ENCODE measurements at regions not wholly inside any gene's neighbourhood (a gene's known extent, or its start where the extent isn't known, plus 50 kb on each side); places are given as distances from the start of the nearest gene placed in this dataset.

DNA sequence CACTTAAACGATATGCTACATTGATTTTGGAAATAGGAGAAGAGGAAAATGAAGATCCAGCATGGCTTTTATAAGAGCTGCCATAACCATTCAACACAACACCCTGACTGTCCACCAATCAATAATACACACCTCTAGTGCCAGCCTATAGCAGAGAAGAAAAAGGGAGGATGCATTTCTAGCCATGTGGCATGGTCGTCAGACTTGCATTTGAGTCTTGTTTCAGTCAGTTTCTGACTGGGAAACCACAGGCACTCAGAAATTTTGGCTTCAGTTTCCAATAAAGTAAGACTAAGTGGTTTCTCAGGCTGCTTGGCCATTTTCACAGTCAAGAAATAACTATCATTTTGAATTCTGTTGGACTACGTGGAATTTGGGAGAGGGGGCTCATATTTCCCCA, 523.5 kb upstream of the LRRC4C start:
- Histone ChIP-seq H3K4me3 (ENCODE audit: low read length) (no peak overlapping the region), H3K27ac (ENCODE audit: low read depth, low read length) (no peak overlapping the region), H3K36me3 (ENCODE audit: control insufficient read depth, insufficient read depth, low read length) (no peaks in the 10 kb centered on the region), H3K4me1 (ENCODE audit: control insufficient read depth, insufficient read depth, low read length) (no peaks in the 10 kb centered on the region), H3K9me3 (ENCODE audit: control insufficient read depth, low read length) (no peaks in the 10 kb centered on the region), H3K27me3 (ENCODE audit: control insufficient read depth, insufficient read depth, low read length, poor library complexity, severe bottlenecking) (no peaks in the 10 kb centered on the region), H3K9ac (ENCODE audit: extremely low read depth, low read length, poor library complexity, severe bottlenecking) (no peak overlapping the region)
- DNase-seq: no peak
- no peak overlapping the region for H3K27ac Mint-ChIP-seq
- H3K4me3 Mint-ChIP-seq: no peak overlapping the region
- TF ChIP-seq, protein P1, sequence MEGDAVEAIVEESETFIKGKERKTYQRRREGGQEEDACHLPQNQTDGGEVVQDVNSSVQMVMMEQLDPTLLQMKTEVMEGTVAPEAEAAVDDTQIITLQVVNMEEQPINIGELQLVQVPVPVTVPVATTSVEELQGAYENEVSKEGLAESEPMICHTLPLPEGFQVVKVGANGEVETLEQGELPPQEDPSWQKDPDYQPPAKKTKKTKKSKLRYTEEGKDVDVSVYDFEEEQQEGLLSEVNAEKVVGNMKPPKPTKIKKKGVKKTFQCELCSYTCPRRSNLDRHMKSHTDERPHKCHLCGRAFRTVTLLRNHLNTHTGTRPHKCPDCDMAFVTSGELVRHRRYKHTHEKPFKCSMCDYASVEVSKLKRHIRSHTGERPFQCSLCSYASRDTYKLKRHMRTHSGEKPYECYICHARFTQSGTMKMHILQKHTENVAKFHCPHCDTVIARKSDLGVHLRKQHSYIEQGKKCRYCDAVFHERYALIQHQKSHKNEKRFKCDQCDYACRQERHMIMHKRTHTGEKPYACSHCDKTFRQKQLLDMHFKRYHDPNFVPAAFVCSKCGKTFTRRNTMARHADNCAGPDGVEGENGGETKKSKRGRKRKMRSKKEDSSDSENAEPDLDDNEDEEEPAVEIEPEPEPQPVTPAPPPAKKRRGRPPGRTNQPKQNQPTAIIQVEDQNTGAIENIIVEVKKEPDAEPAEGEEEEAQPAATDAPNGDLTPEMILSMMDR (conservative IDR thresholded peaks at IDR 0.05): no peak
- H3K9me3 Mint-ChIP-seq: no peaks in the 10 kb centered on the region
- no peaks in the 10 kb centered on the region for H3K36me3 Mint-ChIP-seq (ENCODE audit: low read depth)
- no peaks in the 10 kb centered on the region for H3K4me1 Mint-ChIP-seq
- no peaks in the 10 kb centered on the region for H3K27me3 Mint-ChIP-seq (ENCODE audit: insufficient read depth)
- 92 to 100% methylated on average over 2 to 3 of the region's 3 CpGs for WGBS, 2 experiments (ENCODE audit: insufficient coverage in 1 of 2, insufficient read length in 1 of 2)

DNA sequence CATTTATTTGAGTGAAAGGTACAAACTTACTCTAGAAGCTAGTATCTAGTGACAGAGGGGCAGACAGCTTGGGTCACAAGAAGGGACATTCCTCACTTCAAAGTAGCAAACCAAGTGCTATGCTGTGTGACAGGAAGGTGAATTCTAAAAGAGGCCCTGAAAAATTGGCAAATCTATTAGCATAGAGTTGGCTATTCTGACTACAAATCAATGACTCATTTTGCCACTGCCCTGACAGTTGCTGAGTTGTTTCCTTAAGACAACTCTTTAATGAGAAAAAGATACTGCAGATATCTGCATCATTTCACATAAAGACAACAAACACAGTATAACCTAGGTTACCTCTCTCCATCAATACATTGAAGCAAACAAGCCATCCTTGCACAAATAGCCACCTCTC, 524.0 kb upstream of the LRRC4C start:
- Mint-ChIP-seq H3K4me3 (no peak overlapping the region), H3K9me3 (no peaks in the 10 kb centered on the region), H3K27ac (no peak overlapping the region), H3K4me1 (no peaks in the 10 kb centered on the region), H3K27me3 (ENCODE audit: insufficient read depth) (no peaks in the 10 kb centered on the region), H3K36me3 (ENCODE audit: low read depth) (no peaks in the 10 kb centered on the region)
- Histone ChIP-seq H3K4me3 (ENCODE audit: low read length) (no peak overlapping the region), H3K27ac (ENCODE audit: low read depth, low read length) (no peak overlapping the region), H3K9ac (ENCODE audit: extremely low read depth, low read length, poor library complexity, severe bottlenecking) (no peak overlapping the region), H3K27me3 (ENCODE audit: control insufficient read depth, insufficient read depth, low read length, poor library complexity, severe bottlenecking) (no peaks in the 10 kb centered on the region), H3K36me3 (ENCODE audit: control insufficient read depth, insufficient read depth, low read length) (no peaks in the 10 kb centered on the region), H3K4me1 (ENCODE audit: control insufficient read depth, insufficient read depth, low read length) (no peaks in the 10 kb centered on the region), H3K9me3 (ENCODE audit: control insufficient read depth, low read length) (no peaks in the 10 kb centered on the region)
- DNase-seq: no peak
- TF ChIP-seq, protein P1 (conservative IDR thresholded peaks at IDR 0.05): no peak

DNA sequence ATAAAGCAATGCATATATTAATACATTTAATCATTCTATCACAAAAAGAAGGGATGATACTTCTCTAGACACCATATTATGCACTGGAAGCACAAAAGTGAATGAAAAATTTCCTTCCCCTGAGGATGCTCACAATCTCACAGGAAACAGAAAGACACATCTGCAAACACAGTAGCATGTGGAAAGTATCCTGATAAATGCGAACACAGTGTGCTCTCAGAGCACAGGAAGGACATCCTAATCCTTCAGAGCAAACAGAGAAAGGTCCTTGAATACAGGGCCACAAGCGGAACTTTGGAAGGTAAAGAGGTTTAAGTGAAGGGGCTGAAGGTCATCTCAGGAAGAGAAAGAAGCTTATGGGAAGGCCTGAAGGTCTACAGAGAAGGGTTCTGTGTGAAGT, 524.6 kb upstream of the LRRC4C start:
- Histone ChIP-seq H3K36me3 (ENCODE audit: control insufficient read depth, insufficient read depth, low read length) (no peaks in the 10 kb centered on the region), H3K4me1 (ENCODE audit: control insufficient read depth, insufficient read depth, low read length) (no peaks in the 10 kb centered on the region), H3K4me3 (ENCODE audit: low read length) (no peak overlapping the region), H3K9me3 (ENCODE audit: control insufficient read depth, low read length) (no peaks in the 10 kb centered on the region), H3K27me3 (ENCODE audit: control insufficient read depth, insufficient read depth, low read length, poor library complexity, severe bottlenecking) (no peaks in the 10 kb centered on the region), H3K9ac (ENCODE audit: extremely low read depth, low read length, poor library complexity, severe bottlenecking) (no peak overlapping the region), H3K27ac (ENCODE audit: low read depth, low read length) (no peak overlapping the region)
- H3K36me3 Mint-ChIP-seq (ENCODE audit: low read depth): no peaks in the 10 kb centered on the region
- H3K27me3 Mint-ChIP-seq (ENCODE audit: insufficient read depth): no peaks in the 10 kb centered on the region
- TF ChIP-seq, protein P1 (conservative IDR thresholded peaks at IDR 0.05): no peak
- H3K27ac Mint-ChIP-seq: no peak overlapping the region
- no peaks in the 10 kb centered on the region for H3K4me1 Mint-ChIP-seq
- H3K4me3 Mint-ChIP-seq: no peak overlapping the region
- WGBS, 2 experiments (ENCODE audit: insufficient coverage in 1 of 2, insufficient read length in 1 of 2): 67 to 95% methylated on average over 1 to 2 of the region's 2 CpGs
- DNase-seq: no peak
- H3K9me3 Mint-ChIP-seq: no peaks in the 10 kb centered on the region
